ENCODE measurements at regions not wholly inside any gene's neighbourhood (a gene's known extent, or its start where the extent isn't known, plus 50 kb on each side); places are given as distances from the start of the nearest gene placed in this dataset.

- no peak for TF ChIP-seq CTCF (IDR thresholded peaks at IDR 0.05; ENCODE audit: control extremely low read depth, extremely low read depth)
- Histone ChIP-seq H3K27me3 (ENCODE audit: control insufficient read depth in 3 of 3, insufficient read depth in 3 of 3, low read length in 2 of 3) (no peaks in the 10 kb centered on the region), H3K9ac (ENCODE audit: insufficient read depth in 1 of 2, low read length in 2 of 2) (no peak overlapping the region), H3K27ac (ENCODE audit: low read depth in 1 of 2, low read length in 1 of 2) (no peak overlapping the region), H3K9me3 (ENCODE audit: control insufficient read depth in 4 of 4, insufficient read depth in 3 of 4, low read length in 3 of 4) (no peaks in the 10 kb centered on the region), H3K4me1 (ENCODE audit: control insufficient read depth in 5 of 5, insufficient read depth in 5 of 5, low read length in 5 of 5) (peaks cover 0 to 6% (median 0%) of the 10 kb centered on the region in 5 donors), H3K36me3 (ENCODE audit: control insufficient read depth in 4 of 4, insufficient read depth in 4 of 4, low read length in 4 of 4) (no peaks in the 10 kb centered on the region), H3K4me3 (no peak overlapping the region)
- DNase-seq (no peak), ATAC-seq (ENCODE audit: insufficient read depth, low FRiP score) (no peak)
- WGBS, 2 donors, result 70 to 73% methylated on average over 4 of the region's 4 CpGs
Observed at GRCh38 chr3:117622171-117622841, 912.7 kb downstream of the TUSC7 start.

- H3K27ac ChIP-seq (ENCODE audit: low read depth in 1 of 2, low read length in 1 of 2), result no peak overlapping the region
- no peak for TF ChIP-seq CTCF (IDR thresholded peaks at IDR 0.05; ENCODE audit: control extremely low read depth, extremely low read depth)
- WGBS, 2 donors, result 77 to 86% methylated on average over 3 of the region's 3 CpGs
- DNase-seq, result no peak
- H3K9me3 ChIP-seq (ENCODE audit: control insufficient read depth in 4 of 4, insufficient read depth in 3 of 4, low read length in 3 of 4), result no peaks in the 10 kb centered on the region
- no peak overlapping the region for H3K4me3 ChIP-seq
- no peak overlapping the region for H3K9ac ChIP-seq (ENCODE audit: insufficient read depth in 1 of 2, low read length in 2 of 2)
- ATAC-seq (ENCODE audit: insufficient read depth, low FRiP score), result no peak
- no peaks in the 10 kb centered on the region for H3K27me3 ChIP-seq (ENCODE audit: control insufficient read depth in 3 of 3, insufficient read depth in 3 of 3, low read length in 2 of 3)
- H3K4me1 ChIP-seq (ENCODE audit: control insufficient read depth in 5 of 5, insufficient read depth in 5 of 5, low read length in 5 of 5), result peaks cover 0 to 13% (median 0%) of the 10 kb centered on the region in 5 donors
- H3K36me3 ChIP-seq (ENCODE audit: control insufficient read depth in 4 of 4, insufficient read depth in 4 of 4, low read length in 4 of 4), result no peaks in the 10 kb centered on the region
Observed at GRCh38 chr3:117624424-117624823, 914.8 kb downstream of the TUSC7 start.

GRCh38 chr3:117625174-117625573, 915.6 kb downstream of the TUSC7 start:
- H3K36me3 ChIP-seq (ENCODE audit: control insufficient read depth in 4 of 4, insufficient read depth in 4 of 4, low read length in 4 of 4), result no peaks in the 10 kb centered on the region
- TF ChIP-seq CTCF (IDR thresholded peaks at IDR 0.05; ENCODE audit: control extremely low read depth, extremely low read depth), result no peak
- no peak overlapping the region for H3K9ac ChIP-seq (ENCODE audit: insufficient read depth in 1 of 2, low read length in 2 of 2)
- DNase-seq, result no peak
- no peak overlapping the region for H3K4me3 ChIP-seq
- ATAC-seq (ENCODE audit: insufficient read depth, low FRiP score), result no peak
- H3K27ac ChIP-seq (ENCODE audit: low read depth in 1 of 2, low read length in 1 of 2), result no peak overlapping the region
- no peaks in the 10 kb centered on the region for H3K27me3 ChIP-seq (ENCODE audit: control insufficient read depth in 3 of 3, insufficient read depth in 3 of 3, low read length in 2 of 3)
- H3K4me1 ChIP-seq (ENCODE audit: control insufficient read depth in 5 of 5, insufficient read depth in 5 of 5, low read length in 5 of 5), result peaks cover 0 to 13% (median 0%) of the 10 kb centered on the region in 5 donors
- H3K9me3 ChIP-seq (ENCODE audit: control insufficient read depth in 4 of 4, insufficient read depth in 3 of 4, low read length in 3 of 4), result no peaks in the 10 kb centered on the region

GRCh38 chr3:117626577-117626976, 917.0 kb downstream of the TUSC7 start:
- peaks cover 0 to 13% (median 0%) of the 10 kb centered on the region in 5 donors for H3K4me1 ChIP-seq (ENCODE audit: control insufficient read depth in 5 of 5, insufficient read depth in 5 of 5, low read length in 5 of 5)
- no peak overlapping the region for H3K9ac ChIP-seq (ENCODE audit: insufficient read depth in 1 of 2, low read length in 2 of 2)
- TF ChIP-seq CTCF (IDR thresholded peaks at IDR 0.05; ENCODE audit: control extremely low read depth, extremely low read depth), result no peak
- no peak overlapping the region for H3K4me3 ChIP-seq
- WGBS, 2 donors, result 38 to 45% methylated on average over 2 of the region's 2 CpGs
- H3K27me3 ChIP-seq (ENCODE audit: control insufficient read depth in 3 of 3, insufficient read depth in 3 of 3, low read length in 2 of 3), result no peaks in the 10 kb centered on the region
- ATAC-seq (ENCODE audit: insufficient read depth, low FRiP score) (no peak), DNase-seq (no peak)
- no peak overlapping the region for H3K27ac ChIP-seq (ENCODE audit: low read depth in 1 of 2, low read length in 1 of 2)
- H3K36me3 ChIP-seq (ENCODE audit: control insufficient read depth in 4 of 4, insufficient read depth in 4 of 4, low read length in 4 of 4), result no peaks in the 10 kb centered on the region
- no peaks in the 10 kb centered on the region for H3K9me3 ChIP-seq (ENCODE audit: control insufficient read depth in 4 of 4, insufficient read depth in 3 of 4, low read length in 3 of 4)
